Esophagus muscularis mucosa (tissue), 4 donors: ENCODE measurements at regions not wholly inside any gene's neighbourhood (a gene's known extent, or its start where the extent isn't known, plus 50 kb on each side); places are given as distances from the start of the nearest gene placed in this dataset.

Experiments used
- EP300 ChIP-seq: sonication (generic); formaldehyde crosslinking; IDR thresholded peaks from one replicate; pipeline ENCODE4 v1.6.1; 2017; ENCODE audit warnings: antibody characterized with exemption
- POLR2A ChIP-seq: fragments of 450-650 bp; IDR thresholded peaks from one replicate; pipeline ENCODE4 v1.6.1; 2017; ENCODE audit warnings: antibody characterized with exemption, moderate library complexity, mild to moderate bottlenecking, low read depth
- POLR2AphosphoS5 ChIP-seq, 2 donors: sonication (generic); formaldehyde crosslinking; IDR thresholded peaks; one replicate each; pipeline ENCODE4 v1.6.1; 2017; ENCODE audit warnings: antibody characterized with exemption in 2 of 2
- TF ChIP-seq, protein P1 (sequence below), 3 experiments: fragments of 200-600 bp in 2 of 3; fragments of 450-650 bp in 1 of 3; sonication (generic) in 2 of 3; IDR thresholded peaks; one replicate each; pipeline ENCODE4 v1.5.1; 2017 to 2019; ENCODE audit warnings: antibody characterized with exemption in 3 of 3, mild to moderate bottlenecking in 2 of 3, moderate library complexity in 1 of 3

DNA sequence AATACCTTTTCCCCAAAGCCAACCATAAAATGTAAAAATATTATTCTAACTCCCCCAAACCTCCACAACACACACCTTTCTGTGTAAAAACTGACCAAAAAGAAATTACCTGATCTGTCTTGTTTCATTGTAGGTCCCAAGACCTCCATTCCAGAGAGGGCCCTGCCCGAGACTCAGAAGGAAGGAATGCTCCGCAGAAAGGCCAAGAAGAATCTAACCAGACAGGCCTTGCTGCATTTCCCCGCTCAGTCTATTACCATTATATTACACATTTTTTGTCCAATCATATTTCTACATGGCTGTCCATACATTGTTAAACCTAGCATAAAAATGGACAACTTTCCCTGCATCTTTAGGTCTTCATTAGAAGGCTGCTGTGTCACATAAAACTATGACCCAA lies 237.5 kb upstream of the UBASH3B start:
- TF ChIP-seq, protein P1, sequence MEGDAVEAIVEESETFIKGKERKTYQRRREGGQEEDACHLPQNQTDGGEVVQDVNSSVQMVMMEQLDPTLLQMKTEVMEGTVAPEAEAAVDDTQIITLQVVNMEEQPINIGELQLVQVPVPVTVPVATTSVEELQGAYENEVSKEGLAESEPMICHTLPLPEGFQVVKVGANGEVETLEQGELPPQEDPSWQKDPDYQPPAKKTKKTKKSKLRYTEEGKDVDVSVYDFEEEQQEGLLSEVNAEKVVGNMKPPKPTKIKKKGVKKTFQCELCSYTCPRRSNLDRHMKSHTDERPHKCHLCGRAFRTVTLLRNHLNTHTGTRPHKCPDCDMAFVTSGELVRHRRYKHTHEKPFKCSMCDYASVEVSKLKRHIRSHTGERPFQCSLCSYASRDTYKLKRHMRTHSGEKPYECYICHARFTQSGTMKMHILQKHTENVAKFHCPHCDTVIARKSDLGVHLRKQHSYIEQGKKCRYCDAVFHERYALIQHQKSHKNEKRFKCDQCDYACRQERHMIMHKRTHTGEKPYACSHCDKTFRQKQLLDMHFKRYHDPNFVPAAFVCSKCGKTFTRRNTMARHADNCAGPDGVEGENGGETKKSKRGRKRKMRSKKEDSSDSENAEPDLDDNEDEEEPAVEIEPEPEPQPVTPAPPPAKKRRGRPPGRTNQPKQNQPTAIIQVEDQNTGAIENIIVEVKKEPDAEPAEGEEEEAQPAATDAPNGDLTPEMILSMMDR (IDR thresholded peaks at IDR 0.05) = no peak
- TF ChIP-seq POLR2A (no peak), POLR2AphosphoS5 (IDR thresholded peaks at IDR 0.05) (no peak), EP300 (no peak)
